Urothelium cell line (cell line): ENCODE measurements at regions not wholly inside any gene's neighbourhood (a gene's known extent, or its start where the extent isn't known, plus 50 kb on each side); places are given as distances from the start of the nearest gene placed in this dataset.
"Not testable (repeated sequence)": the region's sequence is repeated elsewhere in the genome, so short reads cannot be mapped to it uniquely, and the experiment has no call there.

Experiments used
- DNase-seq: peaks from one replicate; pipeline ENCODE4 v3.0.0; 2011; ENCODE audit warnings: low spot score, mixed read lengths
- FAIRE-seq: peaks from 2 replicates; lab custom pipeline; 2011; peaks lifted over from hg19 to GRCh38; lab: Jason Lieb, UNC

DNA sequence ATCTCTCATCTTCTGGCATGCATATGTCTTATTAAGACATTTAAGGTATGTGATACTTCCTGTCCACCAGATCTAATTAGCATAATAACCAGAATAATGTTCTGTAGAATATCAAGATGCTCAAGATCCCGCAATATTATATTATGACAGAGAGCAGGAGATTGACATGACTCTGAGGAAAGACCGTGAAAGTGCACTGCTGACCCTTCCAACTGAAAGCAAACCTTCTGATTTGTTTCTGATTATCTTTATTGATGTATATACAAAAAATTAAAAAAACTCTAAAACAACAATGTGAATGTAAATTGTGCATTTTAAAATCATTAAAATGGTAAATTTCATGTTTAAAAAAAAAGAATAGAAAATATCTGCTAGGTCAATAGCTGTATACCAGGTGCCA is 184.4 kb upstream of the TMEM45B start:
- FAIRE-seq (no peak), DNase-seq (no peak)

DNA sequence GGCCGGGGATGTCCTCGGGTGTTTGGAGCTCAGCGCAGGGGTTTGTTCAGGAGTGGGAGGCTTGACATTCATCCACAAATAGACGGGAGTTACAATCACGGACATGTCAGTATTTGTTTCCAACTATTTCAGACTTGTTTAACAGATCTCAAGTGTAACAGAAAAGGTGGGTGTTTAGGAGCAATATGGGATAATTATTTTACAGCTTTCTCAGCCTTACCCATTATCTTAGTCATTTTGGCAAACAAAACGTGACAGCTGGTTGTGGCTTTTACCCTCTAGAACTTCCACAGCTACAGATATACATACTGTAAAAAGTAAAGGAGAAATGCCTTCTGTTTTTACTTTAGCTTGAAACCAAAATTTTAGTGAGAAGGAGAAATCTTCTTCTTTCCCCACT is 178.7 kb upstream of the TMEM45B start:
- DNase-seq (no peak), FAIRE-seq (no peak)

DNA sequence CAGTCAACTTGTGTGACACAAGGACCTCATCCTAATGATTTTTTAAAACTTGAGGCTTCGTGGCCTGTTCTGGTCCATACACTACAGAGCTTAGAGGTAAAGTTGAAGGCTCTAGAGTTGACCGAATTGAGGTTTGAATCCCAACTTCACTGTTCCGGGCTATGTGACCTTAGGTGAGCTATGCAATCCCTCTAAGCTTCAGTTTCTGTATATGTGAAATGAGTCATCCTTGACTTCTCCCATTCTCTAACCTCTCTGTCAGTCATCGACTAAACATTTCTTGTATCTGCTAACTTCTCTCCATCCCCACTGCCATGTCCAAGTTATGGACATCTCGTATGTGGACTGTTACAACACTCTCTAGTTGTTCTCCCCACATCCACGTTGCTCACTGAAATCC is 178.2 kb upstream of the TMEM45B start:
- FAIRE-seq: no peak
- DNase-seq: no peak

DNA sequence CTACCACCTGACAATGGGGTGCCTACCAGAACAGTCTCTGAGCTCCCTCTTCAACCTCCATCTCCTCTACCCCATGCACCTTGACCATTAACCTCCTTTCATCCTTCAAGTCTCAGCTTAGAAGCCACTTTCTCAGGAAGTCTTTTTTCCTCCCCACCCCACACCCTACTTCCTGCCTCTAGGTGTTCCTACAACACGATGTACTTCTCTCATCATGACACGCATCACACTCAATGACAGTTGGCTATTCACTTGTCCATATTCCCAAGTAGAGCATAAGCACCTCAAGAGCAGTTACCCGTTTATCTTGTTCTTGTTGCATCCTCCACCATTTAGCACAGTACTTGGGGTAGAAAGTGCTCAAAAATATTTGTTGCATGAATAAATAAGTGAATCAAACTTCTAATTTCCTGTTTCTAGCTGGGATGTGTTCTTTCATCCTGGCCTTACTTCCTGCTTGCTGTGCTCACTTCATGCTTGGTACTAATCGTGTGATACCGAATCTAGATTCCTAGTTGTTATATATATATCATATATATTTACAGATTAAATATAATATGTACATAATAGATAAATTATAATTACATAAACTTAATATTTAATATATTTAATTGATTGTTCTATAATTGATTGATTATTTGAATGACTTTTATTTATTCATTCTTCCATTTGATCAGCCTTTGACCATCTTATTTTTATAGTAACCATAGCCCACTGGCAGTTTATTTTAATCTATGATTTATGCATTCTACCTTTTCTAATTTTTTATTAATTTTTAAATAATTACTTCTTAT is 177.5 kb upstream of the TMEM45B start:
- FAIRE-seq (no peak), DNase-seq (no peak)

DNA sequence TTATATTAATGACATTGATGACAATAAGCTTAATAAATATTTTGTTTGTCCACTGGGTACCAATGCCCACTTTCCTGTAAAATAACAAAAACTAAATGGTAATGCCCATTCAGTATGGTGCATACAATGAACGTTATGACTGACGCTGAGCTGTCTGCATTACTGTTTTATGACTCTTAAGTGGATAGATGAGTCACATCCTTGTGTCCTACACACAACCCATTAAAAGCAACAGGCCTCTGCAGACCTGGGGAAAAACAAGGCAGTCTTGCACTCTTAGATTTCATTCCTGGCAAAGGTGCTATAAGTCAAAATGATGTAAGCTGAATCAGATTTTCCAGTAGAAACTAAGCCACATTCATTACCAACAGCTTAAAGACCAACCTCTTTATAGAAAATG is 176.3 kb upstream of the TMEM45B start:
- FAIRE-seq (peak; percentile 50), DNase-seq (peak; percentile 64)

- DNase-seq: no peak
- FAIRE-seq: no peak
Observed at GRCh38 chr11:129640671-129641070, 175.0 kb upstream of the TMEM45B start.

GRCh38 chr11:129643031-129643721 is 172.5 kb upstream of the TMEM45B start:
- no peak for DNase-seq
- no peak for FAIRE-seq

GRCh38 chr11:129644326-129644725 is 171.3 kb upstream of the TMEM45B start:
- FAIRE-seq (no peak), DNase-seq (no peak)

- DNase-seq (no peak), FAIRE-seq (no peak)
Observed at GRCh38 chr11:129645943-129646342, 169.7 kb upstream of the TMEM45B start.

- DNase-seq, FAIRE-seq: not testable (repeated sequence)
Observed at GRCh38 chr11:129650044-129650443, 165.6 kb upstream of the TMEM45B start.

GRCh38 chr11:129652835-129653234 is 162.8 kb upstream of the TMEM45B start:
- FAIRE-seq (no peak), DNase-seq (no peak)

- no peak for DNase-seq
- FAIRE-seq: no peak
Observed at GRCh38 chr11:129655247-129655832, 160.3 kb upstream of the TMEM45B start.

DNA sequence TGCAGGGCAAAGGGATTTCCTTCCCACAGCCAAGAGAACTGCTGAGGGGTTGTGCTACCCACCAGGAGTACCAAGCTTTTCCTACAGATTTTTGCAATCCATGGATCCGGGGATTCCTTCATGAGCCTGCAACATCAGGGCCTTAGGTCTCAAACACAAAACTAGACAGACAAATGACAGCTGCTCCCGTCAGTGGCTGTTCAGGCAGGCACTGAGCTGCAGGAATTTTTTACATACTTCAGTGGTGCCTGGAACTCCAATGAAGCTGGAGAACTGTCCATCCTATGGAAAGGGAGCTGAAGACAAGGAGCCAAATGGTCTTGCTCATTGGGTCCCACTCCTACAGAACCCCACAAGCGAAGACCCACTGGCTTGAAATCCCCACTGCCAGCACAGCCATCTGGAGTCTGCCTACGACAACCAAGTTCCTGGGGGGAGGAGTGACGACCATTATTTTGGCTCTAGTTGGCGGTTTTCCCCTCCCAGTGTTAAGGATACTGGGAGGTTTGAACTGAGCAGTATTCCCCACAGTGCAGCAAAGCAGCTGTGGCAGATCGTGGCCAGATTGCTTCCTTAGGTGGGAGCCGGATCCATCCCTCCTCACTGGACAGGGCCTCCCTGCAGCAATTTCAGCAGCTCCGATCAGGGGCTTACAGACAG is 157.7 kb upstream of the TMEM45B start:
- DNase-seq (no peak), FAIRE-seq (no peak)

DNA sequence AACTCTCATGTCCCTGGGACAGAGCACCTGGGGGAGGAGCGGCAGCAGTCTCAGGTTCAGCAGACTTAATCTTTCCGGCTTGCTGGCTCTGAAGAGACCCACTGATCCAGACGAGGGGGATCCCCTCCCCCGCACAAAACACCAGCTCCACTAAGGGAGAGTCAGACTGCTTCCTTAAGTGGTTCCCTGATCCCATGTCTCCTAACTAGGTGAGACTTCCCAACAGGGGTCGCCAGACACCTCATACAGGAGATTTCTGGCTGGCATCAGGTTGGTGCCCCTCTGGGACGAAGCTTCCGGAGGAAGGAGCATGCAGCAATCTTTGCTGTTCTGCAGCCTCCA is 157.2 kb upstream of the TMEM45B start:
- no peak for DNase-seq
- FAIRE-seq: no peak

DNA sequence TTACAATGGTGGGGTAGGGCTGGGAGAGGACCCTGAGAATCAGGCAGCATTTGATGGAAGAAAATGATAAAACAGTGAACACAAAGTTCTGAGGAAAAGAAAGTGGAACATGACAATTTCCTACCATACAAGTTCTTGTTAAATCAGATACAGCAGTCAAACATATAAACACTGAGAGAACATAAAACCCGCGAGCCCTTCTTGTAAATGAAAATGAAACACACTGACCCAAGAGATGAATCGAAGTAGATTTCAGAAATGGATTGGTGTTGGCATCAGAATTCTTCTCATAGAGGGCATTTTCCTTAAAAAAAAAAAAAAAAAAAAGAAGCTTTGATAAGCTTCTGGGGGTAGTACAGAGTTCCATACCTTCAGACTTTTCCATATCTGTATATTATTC is 134.7 kb upstream of the TMEM45B start:
- no peak for DNase-seq
- FAIRE-seq: no peak

- DNase-seq (no peak), FAIRE-seq (no peak)
Observed at GRCh38 chr11:129681344-129682114, 134.1 kb upstream of the TMEM45B start.

GRCh38 chr11:129686269-129686668 is 129.4 kb upstream of the TMEM45B start:
- no peak for FAIRE-seq
- DNase-seq: no peak

DNA sequence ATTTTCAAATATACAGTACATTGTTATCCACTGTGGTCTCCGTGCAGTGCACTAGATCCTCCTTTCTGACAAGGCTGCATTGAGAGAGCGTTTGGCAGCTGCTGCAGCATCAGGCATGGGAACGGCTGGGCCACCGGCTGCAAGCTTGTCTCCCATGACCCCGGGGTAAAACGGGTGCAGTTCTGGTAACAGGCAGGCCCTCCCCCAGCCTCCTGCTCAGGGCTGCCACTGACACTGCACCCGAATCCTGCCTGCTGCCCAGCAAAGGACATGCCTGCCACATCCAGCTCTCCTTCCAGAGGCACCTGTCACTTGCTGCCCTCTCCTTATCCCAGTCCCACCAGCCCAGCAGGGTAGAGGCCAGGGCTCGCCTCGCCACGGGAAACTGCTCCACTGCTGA is 124.5 kb upstream of the TMEM45B start:
- DNase-seq (no peak), FAIRE-seq (no peak)

- no peak for FAIRE-seq
- no peak for DNase-seq
Observed at GRCh38 chr11:129694538-129694937, 121.1 kb upstream of the TMEM45B start.

DNA sequence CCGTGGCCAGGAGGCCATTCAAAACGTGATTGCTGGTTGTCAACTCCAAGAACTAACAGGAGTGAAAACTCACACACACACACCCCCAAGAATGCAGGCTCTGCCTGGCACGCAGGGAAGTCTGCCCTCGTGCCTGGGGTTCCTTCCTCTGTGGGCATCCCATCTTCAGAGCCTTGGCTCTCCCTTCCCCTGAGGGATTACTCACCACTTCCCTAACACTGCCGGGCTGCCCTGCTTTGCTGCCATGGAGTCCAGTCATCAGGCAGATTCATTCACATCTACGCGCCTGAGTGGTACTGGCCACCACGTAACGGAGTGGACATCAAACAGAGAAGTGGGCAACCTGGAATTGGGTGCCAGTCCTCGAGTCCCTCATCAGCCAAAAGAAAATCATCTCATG is 120.7 kb upstream of the TMEM45B start:
- DNase-seq (no peak), FAIRE-seq (peak; percentile 9)
